ENCODE measurements at regions not wholly inside any gene's neighbourhood (a gene's known extent, or its start where the extent isn't known, plus 50 kb on each side); places are given as distances from the start of the nearest gene placed in this dataset.

DNA sequence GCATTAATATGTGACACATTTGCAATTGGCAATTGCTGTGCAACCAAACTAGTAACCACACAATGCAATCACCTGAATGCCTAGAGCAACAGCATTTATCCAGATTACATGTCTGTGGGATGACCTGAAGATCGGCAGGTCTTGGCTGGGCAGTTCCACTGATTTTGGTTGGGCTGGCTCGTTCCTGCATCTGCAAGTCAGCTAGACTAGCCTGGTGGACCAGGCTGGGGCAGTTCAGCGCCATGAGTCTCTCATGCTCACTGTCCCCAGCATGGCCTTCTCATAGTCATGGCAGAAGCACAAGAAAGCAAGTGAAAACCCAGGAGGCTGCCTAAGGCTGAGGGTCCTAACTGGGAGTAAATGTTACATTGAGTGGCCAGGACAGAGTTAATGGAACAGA lies 229.1 kb upstream of the TSHZ3 start:
- TF ChIP-seq POLR2AphosphoS5 (IDR thresholded peaks at IDR 0.05; ENCODE audit: low read depth) (no peak), CTCF (IDR thresholded peaks at IDR 0.05; ENCODE audit: insufficient read depth, low read length) (no peak), REST (IDR thresholded peaks at IDR 0.05; ENCODE audit: insufficient replicate concordance, low read depth) (no peak), GABPA (IDR thresholded peaks at IDR 0.05; ENCODE audit: low read depth) (no peak), SPI1 (IDR thresholded peaks at IDR 0.05; ENCODE audit: borderline replicate concordance, low read depth) (no peak)

Measured in HL-60 (cell line).